ENCODE measurements at regions not wholly inside any gene's neighbourhood (a gene's known extent, or its start where the extent isn't known, plus 50 kb on each side); places are given as distances from the start of the nearest gene placed in this dataset.

DNA sequence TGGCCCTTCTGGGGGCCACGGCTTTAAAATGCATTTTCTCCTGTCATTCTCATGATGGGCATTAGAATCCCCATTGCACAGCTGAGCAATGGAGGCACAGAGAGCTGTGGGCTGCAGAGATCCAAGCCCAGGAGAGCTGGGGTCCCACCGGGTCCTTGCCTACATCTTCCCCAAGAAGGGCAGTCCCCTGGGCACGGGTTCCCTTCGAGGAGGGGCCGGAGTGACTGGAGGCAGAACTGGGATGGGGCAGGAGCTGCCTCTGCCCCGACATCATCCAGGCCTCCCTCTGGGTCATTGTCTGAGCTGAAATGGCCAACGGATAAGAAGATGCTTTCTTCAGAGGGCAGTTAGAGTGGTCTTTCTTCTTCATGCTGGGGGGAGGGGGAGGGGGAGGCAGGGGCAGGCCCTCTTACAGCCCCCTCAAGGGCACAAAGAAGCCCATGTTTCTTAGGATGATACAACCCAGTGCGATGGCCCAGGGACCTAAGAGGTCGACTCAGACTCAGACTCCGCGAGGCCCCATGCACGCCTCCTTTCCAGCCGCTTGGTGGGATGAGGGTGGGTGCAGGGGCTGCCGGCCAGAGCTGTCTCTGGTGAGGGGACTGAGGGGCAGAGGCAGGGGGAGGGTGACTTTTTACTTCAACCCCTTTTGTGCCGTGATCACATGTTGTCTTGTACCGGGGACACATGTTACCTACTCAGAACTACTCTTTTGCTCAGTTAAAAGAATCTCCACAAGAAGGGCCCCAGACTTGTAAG lies 112.4 kb upstream of the IRX2 start (continued):
- TF ChIP-seq, protein P1, sequence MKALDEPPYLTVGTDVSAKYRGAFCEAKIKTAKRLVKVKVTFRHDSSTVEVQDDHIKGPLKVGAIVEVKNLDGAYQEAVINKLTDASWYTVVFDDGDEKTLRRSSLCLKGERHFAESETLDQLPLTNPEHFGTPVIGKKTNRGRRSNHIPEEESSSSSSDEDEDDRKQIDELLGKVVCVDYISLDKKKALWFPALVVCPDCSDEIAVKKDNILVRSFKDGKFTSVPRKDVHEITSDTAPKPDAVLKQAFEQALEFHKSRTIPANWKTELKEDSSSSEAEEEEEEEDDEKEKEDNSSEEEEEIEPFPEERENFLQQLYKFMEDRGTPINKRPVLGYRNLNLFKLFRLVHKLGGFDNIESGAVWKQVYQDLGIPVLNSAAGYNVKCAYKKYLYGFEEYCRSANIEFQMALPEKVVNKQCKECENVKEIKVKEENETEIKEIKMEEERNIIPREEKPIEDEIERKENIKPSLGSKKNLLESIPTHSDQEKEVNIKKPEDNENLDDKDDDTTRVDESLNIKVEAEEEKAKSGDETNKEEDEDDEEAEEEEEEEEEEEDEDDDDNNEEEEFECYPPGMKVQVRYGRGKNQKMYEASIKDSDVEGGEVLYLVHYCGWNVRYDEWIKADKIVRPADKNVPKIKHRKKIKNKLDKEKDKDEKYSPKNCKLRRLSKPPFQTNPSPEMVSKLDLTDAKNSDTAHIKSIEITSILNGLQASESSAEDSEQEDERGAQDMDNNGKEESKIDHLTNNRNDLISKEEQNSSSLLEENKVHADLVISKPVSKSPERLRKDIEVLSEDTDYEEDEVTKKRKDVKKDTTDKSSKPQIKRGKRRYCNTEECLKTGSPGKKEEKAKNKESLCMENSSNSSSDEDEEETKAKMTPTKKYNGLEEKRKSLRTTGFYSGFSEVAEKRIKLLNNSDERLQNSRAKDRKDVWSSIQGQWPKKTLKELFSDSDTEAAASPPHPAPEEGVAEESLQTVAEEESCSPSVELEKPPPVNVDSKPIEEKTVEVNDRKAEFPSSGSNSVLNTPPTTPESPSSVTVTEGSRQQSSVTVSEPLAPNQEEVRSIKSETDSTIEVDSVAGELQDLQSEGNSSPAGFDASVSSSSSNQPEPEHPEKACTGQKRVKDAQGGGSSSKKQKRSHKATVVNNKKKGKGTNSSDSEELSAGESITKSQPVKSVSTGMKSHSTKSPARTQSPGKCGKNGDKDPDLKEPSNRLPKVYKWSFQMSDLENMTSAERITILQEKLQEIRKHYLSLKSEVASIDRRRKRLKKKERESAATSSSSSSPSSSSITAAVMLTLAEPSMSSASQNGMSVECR (CRISPR knock-in tag; IDR thresholded peaks at IDR 0.05; ENCODE audit: borderline replicate concordance): no peak

DNA sequence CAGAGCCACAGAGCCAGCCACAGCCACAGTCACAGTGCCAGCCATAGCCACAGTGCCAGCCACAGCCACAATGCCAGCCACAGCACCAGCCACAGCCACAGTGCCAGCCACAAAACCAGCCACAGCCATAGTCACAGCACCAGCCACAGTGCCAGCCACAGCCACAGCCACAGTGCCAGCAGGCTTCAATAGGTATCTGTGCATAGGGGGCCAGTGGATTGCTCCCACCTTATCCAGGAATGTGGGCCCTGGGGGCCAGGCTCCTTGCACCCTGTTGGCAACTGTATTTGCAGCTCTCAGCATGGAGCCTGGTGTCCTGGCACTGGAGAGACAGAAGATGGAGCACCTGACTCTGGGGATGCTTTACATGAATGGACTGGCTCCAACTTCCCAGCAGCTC lies 111.7 kb upstream of the IRX2 start:
- ChIA-PET POLR2A (no interaction called here), CTCF (no interaction called here)
- H3K27ac Mint-ChIP-seq: no peak overlapping the region
- H3K36me3 Mint-ChIP-seq: no peaks in the 10 kb centered on the region
- no peaks in the 10 kb centered on the region for H3K4me1 Mint-ChIP-seq
- DNase-seq (ENCODE audit: low spot score) (no peak), ATAC-seq (no peak)
- TF ChIP-seq, protein P2, sequence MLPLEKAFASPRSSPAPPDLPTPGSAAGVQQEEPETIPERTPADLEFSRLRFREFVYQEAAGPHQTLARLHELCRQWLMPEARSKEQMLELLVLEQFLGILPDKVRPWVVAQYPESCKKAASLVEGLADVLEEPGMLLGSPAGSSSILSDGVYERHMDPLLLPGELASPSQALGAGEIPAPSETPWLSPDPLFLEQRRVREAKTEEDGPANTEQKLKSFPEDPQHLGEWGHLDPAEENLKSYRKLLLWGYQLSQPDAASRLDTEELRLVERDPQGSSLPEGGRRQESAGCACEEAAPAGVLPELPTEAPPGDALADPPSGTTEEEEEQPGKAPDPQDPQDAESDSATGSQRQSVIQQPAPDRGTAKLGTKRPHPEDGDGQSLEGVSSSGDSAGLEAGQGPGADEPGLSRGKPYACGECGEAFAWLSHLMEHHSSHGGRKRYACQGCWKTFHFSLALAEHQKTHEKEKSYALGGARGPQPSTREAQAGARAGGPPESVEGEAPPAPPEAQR (CRISPR knock-in tag; IDR thresholded peaks at IDR 0.05): no peak
- TF ChIP-seq ATF1 (CRISPR knock-in tag; IDR thresholded peaks at IDR 0.05) (no peak), ZNF416 (CRISPR knock-in tag; IDR thresholded peaks at IDR 0.05) (no peak), JAZF1 (CRISPR knock-in tag; IDR thresholded peaks at IDR 0.05) (no peak), GRHL2 (CRISPR knock-in tag; IDR thresholded peaks at IDR 0.05; ENCODE audit: insufficient replicate concordance, severe bottlenecking) (no peak), GABPB1 (CRISPR knock-in tag; IDR thresholded peaks at IDR 0.05) (no peak), FOXJ3 (CRISPR knock-in tag; IDR thresholded peaks at IDR 0.05; ENCODE audit: borderline replicate concordance) (no peak), MYBL2 (CRISPR knock-in tag; IDR thresholded peaks at IDR 0.05) (no peak), ZNF671 (CRISPR knock-in tag; IDR thresholded peaks at IDR 0.05) (no peak), SMAD3 (CRISPR knock-in tag; IDR thresholded peaks at IDR 0.05; ENCODE audit: borderline replicate concordance) (no peak), IRF2 (CRISPR knock-in tag; IDR thresholded peaks at IDR 0.05; ENCODE audit: borderline replicate concordance, low read depth) (no peak), KAT7 (CRISPR knock-in tag; IDR thresholded peaks at IDR 0.05; ENCODE audit: borderline replicate concordance) (no peak), ZNF317 (CRISPR knock-in tag; IDR thresholded peaks at IDR 0.05; ENCODE audit: borderline replicate concordance, low read depth) (no peak), NFE2L1 (CRISPR knock-in tag; IDR thresholded peaks at IDR 0.05) (no peak), ETV6 (CRISPR knock-in tag; IDR thresholded peaks at IDR 0.05) (no peak)
- TF ChIP-seq, protein P3, sequence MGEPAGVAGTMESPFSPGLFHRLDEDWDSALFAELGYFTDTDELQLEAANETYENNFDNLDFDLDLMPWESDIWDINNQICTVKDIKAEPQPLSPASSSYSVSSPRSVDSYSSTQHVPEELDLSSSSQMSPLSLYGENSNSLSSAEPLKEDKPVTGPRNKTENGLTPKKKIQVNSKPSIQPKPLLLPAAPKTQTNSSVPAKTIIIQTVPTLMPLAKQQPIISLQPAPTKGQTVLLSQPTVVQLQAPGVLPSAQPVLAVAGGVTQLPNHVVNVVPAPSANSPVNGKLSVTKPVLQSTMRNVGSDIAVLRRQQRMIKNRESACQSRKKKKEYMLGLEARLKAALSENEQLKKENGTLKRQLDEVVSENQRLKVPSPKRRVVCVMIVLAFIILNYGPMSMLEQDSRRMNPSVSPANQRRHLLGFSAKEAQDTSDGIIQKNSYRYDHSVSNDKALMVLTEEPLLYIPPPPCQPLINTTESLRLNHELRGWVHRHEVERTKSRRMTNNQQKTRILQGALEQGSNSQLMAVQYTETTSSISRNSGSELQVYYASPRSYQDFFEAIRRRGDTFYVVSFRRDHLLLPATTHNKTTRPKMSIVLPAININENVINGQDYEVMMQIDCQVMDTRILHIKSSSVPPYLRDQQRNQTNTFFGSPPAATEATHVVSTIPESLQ (CRISPR knock-in tag; IDR thresholded peaks at IDR 0.05): no peak
- TF ChIP-seq, protein P4, sequence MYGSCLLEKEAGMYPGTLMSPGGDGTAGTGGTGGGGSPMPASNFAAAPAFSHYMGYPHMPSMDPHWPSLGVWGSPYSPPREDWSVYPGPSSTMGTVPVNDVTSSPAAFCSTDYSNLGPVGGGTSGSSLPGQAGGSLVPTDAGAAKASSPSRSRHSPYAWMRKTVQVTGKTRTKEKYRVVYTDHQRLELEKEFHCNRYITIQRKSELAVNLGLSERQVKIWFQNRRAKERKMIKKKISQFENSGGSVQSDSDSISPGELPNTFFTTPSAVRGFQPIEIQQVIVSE (CRISPR knock-in tag; IDR thresholded peaks at IDR 0.05; ENCODE audit: borderline replicate concordance): no peak
- TF ChIP-seq, protein P5, sequence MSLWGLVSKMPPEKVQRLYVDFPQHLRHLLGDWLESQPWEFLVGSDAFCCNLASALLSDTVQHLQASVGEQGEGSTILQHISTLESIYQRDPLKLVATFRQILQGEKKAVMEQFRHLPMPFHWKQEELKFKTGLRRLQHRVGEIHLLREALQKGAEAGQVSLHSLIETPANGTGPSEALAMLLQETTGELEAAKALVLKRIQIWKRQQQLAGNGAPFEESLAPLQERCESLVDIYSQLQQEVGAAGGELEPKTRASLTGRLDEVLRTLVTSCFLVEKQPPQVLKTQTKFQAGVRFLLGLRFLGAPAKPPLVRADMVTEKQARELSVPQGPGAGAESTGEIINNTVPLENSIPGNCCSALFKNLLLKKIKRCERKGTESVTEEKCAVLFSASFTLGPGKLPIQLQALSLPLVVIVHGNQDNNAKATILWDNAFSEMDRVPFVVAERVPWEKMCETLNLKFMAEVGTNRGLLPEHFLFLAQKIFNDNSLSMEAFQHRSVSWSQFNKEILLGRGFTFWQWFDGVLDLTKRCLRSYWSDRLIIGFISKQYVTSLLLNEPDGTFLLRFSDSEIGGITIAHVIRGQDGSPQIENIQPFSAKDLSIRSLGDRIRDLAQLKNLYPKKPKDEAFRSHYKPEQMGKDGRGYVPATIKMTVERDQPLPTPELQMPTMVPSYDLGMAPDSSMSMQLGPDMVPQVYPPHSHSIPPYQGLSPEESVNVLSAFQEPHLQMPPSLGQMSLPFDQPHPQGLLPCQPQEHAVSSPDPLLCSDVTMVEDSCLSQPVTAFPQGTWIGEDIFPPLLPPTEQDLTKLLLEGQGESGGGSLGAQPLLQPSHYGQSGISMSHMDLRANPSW (CRISPR knock-in tag; conservative IDR thresholded peaks at IDR 0.05; ENCODE audit: low read depth): no peak
- TF ChIP-seq, protein P6, sequence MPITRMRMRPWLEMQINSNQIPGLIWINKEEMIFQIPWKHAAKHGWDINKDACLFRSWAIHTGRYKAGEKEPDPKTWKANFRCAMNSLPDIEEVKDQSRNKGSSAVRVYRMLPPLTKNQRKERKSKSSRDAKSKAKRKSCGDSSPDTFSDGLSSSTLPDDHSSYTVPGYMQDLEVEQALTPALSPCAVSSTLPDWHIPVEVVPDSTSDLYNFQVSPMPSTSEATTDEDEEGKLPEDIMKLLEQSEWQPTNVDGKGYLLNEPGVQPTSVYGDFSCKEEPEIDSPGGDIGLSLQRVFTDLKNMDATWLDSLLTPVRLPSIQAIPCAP (CRISPR knock-in tag; IDR thresholded peaks at IDR 0.05): no peak
- TF ChIP-seq, protein P7, sequence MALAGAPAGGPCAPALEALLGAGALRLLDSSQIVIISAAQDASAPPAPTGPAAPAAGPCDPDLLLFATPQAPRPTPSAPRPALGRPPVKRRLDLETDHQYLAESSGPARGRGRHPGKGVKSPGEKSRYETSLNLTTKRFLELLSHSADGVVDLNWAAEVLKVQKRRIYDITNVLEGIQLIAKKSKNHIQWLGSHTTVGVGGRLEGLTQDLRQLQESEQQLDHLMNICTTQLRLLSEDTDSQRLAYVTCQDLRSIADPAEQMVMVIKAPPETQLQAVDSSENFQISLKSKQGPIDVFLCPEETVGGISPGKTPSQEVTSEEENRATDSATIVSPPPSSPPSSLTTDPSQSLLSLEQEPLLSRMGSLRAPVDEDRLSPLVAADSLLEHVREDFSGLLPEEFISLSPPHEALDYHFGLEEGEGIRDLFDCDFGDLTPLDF (CRISPR knock-in tag; IDR thresholded peaks at IDR 0.05): no peak
- H3K9me3 Mint-ChIP-seq: no peaks in the 10 kb centered on the region
- no peaks in the 10 kb centered on the region; the same call in 1 of the 2 replicates for H3K27me3 Mint-ChIP-seq (ENCODE audit: low read depth)
- no peak overlapping the region for H3K4me3 Mint-ChIP-seq

Measured in WTC11 (cell line).